Hypothalamus (tissue), 51 donors: ENCODE measurements at regions not wholly inside any gene's neighbourhood (a gene's known extent, or its start where the extent isn't known, plus 50 kb on each side); places are given as distances from the start of the nearest gene placed in this dataset.

Source experiments
- DNase-seq, 51 donors: peaks; one replicate each; lab custom pipeline; 2025; lab: John Stamatoyannopoulos, UW

DNA sequence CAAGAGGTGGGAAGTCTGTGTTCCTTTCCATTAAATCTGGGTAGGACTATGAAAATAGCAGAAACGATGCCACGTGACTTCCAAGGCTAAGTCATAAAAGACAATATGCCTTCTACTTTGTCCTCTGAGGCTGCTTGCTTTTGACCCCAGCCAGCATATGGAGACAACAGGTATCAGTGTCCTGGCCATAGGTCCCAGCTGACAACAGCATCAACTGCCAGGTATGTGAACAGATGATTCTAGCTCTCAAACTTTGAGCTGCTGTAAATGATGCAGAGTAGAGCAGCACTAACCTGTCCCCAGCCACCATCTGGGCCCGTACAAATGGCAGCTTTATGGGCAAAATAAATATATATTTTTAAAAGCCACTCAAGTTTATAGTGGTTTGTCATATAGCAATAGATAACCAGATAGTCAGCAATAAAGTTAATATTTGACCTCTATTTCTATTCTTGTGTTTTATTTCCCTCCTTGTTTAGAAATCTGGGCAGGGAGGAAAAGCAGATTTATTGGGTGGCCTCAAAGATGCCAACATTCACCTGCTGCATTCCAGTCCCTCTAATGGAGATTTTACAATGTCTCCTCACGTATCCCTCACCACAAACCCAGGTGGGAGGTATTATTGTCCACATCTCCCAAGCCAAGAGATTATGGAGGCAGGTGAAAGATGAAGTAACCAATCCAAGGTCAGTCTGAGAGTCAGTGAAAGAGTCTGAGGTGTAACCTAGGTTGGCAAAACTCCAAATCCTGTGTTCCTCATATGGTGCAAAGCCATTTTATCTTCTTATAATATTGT is 209.6 kb upstream of the LARGE1 start:
- DNase-seq, result no peak

DNA sequence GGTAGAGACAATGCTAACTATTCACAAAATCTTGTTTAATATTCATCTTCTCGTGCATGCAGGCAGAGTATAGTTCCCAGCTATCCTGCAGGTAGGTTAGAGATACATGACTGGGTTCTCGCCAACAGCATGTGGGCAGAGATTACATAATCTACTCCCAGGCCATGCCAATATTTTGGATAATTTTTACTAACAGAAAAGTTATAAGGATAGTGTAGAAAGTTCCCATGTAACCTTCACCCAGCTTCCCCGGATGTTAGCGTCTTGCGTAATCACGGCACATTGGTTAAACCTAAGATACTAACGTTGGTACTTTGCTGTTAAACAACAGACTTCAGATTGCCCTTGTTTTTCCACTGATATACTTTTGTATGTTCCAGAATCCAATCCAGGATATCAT is 215.5 kb upstream of the LARGE1 start:
- no peak for DNase-seq

GRCh38 chr22:34150023-34150422 is 229.7 kb upstream of the LARGE1 start:
- no peak for DNase-seq

- DNase-seq, result no peak
Measured at GRCh38 chr22:34159491-34159890, 239.2 kb upstream of the LARGE1 start.

- no peak for DNase-seq
Measured at GRCh38 chr22:34160141-34160783, 240.0 kb upstream of the LARGE1 start.

DNA sequence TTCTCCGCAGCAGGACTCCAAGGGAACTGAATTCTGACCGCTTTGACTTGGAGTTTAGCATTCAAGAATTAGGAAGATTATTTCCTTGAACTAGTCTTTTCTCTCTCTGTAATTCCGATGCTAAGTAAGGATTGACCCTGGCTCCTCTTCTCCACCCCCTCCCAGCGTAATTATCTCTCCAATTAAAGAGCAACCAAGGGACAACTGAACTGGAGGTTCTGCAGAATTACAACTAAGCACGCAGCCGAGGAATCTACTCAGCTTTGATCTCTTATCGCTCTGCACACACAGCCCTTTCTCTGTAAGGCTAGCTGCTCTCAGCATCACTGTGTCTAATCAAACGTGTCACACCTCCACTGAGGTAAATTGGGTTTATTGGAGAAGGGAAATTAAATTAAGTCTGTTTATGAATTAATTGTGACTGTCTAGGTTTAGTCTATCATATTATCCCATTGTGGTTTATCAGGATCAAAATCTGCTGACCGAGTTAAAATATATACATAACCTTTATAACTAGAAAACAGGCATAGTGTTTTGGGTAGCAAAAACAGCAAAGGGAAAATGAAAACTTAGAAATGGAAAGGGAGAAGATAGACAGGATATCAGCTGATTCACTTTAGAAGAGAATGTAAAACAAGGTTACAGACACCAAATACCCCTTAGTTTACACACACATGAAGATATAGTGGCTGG is 241.3 kb upstream of the LARGE1 start:
- no peak for DNase-seq

DNA sequence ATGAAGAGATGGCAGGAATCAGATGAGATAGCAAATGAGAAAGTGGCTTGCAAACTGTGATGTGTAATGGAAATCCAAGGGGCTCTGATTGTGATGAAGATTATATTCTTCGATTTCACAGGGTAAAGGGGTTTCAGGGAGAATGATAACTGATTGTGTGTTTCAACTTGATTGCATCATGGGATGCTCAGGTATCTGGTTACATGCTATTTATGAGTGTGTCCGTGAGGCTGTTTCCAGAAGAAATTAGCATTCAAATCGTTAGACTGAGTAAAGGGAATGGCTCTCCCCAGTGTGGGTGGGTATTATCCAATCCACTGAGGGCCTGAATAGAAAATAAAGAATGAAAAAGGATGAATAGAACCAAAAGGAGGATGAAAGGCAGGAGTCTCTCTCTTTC is 278.7 kb upstream of the LARGE1 start:
- no peak for DNase-seq

DNA sequence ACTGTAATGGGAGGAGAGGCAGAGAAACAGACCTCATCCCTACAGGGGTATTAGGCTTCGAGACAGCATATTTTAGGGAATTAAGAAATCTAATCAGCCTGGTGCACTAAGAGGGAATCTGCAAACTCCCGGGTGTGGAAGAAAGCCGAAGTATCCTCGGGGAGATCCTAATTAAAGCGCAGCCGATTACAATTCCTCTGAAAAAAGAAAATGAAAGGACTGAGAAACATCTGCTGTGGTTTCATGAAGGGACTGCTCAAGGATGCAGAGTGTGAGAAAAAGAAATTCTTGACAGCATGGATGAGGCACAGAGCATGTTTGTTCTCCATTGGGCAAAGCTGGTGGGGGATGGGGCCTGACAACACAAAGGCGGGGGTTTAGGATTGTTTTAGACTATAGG is 290.0 kb upstream of the LARGE1 start:
- no peak for DNase-seq

DNA sequence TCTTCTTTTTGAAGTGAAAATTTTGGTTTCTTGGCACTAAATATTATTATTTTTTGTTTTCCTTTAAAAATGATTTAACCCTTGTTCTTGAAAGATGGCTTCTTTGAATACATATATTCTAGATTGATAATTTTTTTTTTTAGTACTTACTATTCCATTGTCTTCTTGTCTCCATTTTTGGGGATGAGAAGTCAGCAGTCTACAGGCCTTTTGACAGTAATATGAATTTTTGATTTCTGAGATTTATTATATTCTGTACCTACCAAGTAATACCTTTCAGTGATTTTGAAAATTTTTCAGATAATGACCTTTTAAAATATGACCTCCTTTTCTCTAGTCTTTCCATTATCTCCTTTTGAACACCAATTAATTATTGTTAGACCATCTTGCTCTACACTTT is 294.1 kb upstream of the LARGE1 start:
- no peak for DNase-seq

DNA sequence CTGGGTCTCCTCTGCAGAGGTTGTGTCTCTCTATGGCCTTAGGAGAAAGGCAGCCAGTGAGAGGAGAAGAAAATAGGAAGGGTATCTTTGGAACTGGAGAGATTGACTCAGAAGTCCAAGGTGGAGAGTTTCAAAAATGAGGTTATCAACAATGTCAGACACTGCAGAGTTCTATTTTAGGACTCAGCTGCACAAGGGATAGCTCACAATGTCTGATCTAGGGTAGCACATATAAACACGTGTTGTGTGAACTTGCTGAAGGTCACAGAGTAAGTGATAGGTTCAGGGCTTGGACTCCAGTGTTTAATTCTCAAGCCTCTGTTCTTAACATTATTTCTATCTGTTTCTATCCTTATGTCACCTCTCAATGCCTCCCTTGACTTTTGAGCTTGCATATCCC is 305.0 kb upstream of the LARGE1 start:
- DNase-seq, result no peak

- DNase-seq, result no peak
Measured at GRCh38 chr22:34236527-34236926, 316.3 kb upstream of the LARGE1 start.

- DNase-seq, result no peak
Measured at GRCh38 chr22:34239421-34239820, 319.1 kb upstream of the LARGE1 start.

GRCh38 chr22:34243023-34243422 is 322.7 kb upstream of the LARGE1 start:
- DNase-seq, result no peak

- DNase-seq, result no peak
Measured at GRCh38 chr22:34255042-34255441, 334.8 kb upstream of the LARGE1 start.

DNA sequence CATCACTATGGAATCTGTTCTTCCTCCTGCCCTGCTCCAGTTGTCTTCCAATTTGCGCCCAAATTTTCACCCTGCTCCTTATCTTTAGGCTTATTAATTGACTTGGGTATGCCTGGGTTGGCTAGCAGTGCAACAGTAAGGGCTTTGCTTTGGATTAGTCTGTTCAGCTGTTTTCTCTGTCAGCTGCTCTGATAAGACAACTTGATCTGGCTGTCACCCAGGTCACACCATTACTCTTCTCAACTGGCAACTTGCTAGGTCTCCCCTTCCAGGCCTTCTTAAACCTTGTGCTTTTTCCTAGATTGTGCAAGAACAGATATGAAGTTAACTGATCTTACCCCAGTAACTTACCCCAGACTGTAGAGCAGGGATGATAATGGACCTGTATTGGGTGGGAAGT is 357.8 kb upstream of the LARGE1 start:
- no peak for DNase-seq

- no peak for DNase-seq
Measured at GRCh38 chr22:34281738-34282137, 361.5 kb upstream of the LARGE1 start.

GRCh38 chr22:34283844-34284243 is 363.6 kb upstream of the LARGE1 start:
- no peak for DNase-seq

DNA sequence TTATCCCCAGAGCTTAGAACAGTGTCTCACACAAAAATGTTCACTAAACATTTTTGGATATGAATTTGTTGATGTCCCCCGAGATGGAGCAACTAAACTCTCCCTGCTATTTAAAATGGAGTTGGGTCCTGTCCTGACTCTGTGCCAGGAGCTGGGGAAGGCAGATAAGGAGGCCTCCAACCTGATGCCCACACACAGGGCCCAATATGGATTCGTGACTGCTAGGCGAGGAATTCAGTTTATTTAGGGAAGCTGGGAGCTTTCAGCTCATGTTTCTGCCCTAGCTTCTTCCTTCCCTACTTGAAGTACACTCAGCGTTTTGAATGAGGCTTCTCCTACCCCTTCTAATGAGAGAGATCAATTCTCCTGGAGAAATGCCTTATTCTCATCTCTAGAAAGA is 373.0 kb upstream of the LARGE1 start:
- DNase-seq, result no peak

GRCh38 chr22:34294476-34294875 is 374.2 kb upstream of the LARGE1 start:
- no peak for DNase-seq

DNA sequence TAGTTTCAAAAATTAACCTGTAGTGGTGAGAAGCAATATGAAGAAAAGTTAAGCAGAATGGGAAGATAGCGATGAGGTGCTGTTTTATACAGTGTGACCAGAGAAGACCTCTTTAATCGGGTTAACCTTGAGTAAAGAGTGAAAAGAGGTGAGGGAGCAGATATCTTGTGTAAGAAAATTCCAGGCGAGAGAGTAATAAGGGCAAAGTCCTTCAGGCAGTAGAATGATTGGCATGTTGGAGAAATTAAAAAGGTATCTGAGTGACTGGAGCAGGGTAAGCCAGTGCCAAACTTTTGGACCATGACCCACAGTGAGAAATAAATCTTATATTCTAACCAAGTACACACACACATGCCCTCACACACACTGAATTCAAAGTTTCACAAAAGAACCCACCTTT is 374.7 kb upstream of the LARGE1 start:
- DNase-seq, result no peak

DNA sequence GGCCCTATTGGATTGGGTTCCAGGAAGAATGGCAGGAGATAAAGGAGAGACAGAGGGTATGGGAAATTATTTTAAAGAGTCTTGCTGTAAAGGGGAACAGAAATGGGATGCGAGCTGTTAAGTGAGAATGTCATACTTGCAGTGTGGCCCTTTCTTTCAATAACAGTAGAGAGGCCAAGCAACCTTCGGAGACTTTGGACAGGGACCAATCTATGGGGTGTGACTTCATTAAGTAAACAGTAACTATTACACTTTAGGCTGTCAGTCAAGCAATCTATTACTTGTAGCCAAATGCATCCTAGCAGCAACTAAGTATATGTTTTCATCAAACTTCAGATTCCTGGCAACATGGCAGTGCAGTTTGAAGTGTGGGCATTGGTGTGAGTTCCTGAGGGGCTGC is 376.2 kb upstream of the LARGE1 start:
- no peak for DNase-seq

GRCh38 chr22:34297536-34298120 is 377.4 kb upstream of the LARGE1 start:
- no peak for DNase-seq
